Stimulated activated CD4-positive, alpha-beta T cell treated with anti-CD3 and anti-CD28 coated beads, Interleukin-4, amount 100 ng/mL, for 1 hour (primary cell): ENCODE measurements at regions not wholly inside any gene's neighbourhood (a gene's known extent, or its start where the extent isn't known, plus 50 kb on each side); places are given as distances from the start of the nearest gene placed in this dataset.

Experiments
- DNase-seq: peaks from one replicate; pipeline ENCODE4 v3.0.0-alpha.2; 2020

DNA sequence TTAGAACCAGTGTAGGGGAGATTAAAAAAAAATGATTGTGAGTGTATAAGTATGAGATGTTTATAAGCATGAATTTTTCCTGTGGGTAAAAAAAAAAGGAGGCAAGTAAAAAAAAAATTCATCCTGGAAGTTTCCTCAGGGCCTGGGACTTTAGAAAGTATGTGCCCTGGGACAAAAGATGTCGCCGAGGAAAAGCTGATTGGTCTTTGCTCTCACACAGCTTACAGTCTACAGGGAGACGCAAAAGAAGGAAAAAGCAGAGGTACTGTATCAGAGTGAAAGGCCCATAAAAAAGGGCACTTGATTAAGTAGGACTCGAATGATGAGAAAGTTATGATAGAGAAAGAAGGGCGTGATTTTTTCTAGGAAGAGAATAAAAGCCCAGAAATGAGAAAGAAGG lies 501.4 kb upstream of the MEF2C start:
- no peak for DNase-seq

DNA sequence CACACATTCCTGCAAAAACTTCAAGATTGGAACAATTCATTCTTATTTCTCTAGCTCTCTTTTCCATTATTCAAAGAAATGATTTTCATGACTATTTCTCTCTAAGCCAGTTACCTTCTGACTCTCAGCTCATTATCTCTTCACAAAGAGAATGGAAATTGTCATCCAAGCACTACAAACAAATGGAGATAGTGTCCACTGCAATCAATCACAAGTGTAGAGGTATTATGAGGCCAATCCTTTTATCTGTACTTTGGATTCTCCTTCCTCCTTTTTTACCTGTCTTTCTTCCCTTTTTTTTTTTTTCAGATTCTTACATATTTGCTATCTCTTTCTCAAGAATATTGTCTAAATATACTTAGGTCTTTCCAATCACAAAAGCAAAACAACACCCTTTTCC lies 497.7 kb upstream of the MEF2C start:
- DNase-seq: no peak

DNA sequence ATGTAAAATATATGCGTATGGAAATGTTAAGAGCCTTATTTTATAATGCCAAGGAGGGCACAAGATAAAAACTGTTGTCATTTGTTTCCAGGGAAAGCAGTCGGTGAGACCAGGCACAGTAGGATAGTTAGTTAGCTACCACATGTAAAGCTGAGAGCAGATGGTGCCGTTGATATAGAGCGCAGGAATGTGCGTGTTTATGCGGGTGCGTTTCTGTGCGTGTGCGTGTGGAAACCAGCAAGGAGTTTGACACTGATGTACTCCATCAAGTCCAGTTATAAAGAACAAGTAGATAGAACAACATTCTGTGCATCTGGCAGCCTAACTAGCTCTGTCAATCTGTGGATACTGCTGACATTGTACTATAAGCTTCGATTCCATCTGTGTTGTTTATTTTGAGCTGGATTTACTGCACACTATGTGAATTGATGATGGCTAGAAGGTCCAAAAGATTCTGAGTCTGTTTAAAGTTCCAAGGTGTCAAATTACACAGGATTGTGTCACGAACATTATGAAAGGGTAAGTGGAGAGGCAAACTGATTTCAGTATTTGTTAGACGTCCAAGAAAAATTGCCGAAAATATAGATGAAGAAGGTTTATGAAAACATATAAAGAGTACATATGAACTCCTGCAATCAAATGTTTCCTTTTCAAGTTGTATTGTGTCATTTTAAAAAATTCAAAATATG lies 494.9 kb upstream of the MEF2C start:
- DNase-seq: no peak

DNA sequence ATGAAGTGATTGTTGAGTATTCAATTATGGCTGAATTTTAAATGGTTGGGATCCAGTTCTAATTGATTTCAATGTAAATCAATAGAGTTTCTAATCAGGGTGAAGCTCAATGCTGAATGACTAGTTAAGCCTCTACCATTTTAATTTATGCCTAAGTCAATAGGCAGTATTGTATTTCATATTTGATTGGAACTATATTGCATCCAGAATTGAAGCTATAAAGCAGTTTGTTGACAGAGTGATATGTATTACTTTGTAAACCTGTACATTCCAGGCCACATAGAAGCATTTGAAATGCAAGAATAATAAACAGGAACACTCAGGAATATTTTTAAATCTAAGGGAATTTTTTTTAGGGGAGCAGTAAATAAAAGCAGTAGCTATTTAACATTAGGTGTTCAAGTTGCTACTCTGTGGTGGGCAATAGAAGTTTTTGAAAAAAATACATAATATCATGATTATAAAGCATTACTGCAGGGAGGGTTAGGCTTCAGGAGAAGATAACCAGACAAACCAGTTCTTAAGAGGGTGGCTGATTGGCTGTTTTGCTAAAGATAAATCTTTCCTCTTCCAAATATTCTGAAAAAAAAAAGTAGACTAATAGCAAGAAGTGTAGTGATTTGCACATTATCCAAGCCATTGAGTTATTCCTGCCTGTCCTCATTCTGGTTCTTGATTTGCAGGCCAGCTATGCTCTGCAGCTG lies 492.0 kb upstream of the MEF2C start:
- no peak for DNase-seq

DNA sequence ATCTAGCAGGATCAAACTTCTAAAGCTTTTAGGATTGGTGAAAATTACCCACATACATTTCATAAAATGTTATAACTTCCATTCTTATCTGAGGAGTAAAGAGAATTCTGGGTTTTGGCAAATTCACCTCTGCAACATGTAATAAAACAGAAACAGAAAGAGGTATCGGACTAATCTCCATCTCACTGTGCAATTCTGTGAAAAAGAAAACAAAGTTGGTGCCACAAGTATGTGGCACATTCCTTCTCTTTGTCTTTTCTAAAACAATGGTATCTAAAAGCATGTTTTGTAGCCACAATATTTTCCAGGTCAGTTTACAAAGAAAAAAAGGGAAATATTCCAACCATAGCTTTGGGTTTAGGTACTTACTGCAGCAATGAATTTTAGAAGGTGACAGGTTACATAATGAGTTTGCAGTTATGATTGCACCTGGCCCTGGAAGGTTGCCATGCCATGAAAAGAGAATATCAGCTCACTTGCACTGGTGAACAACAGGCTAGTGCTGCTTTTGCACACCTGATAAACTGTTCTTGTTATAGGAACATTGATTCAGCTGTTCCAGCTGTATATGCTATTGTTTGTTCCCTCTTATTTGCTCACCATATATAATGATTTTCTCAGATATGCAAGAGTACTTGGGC lies 491.3 kb upstream of the MEF2C start:
- no peak for DNase-seq

DNA sequence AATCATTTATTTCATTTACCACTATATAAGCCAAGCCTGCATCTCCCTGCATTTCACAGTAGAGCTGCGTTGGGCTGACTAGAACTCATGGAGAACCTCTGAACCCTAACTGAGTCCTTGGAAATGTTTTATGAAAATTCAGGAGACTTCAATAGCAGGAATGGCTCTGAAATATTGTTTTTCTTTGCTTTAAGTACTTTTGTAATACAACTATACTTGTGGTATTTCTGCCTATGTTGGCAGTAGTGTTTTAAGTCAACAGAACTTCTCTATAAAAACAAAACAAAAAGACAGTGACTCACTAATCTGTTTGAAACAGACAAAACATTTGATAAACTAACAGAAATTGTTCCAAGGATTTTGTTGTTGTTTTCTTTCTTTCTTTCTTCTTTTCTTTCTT lies 489.2 kb upstream of the MEF2C start:
- no peak for DNase-seq

DNA sequence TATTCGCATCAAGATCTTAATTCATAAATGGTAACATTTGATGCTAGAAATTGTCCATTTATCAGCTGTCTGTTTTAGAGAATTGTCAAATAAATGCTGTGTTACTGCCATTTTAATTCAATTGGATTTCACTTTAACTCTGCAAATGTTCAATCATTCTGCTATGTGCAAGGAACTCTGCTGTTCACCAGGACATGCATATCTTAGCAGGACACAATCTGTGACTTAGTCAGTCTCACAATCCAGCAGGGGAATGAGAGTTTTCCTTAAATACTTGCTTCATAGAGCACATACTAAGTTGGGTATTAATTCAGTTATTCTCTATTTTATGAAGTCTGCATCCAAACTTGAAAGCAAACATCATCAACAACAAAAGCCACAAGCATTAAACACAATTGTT lies 488.7 kb upstream of the MEF2C start:
- DNase-seq: no peak

DNA sequence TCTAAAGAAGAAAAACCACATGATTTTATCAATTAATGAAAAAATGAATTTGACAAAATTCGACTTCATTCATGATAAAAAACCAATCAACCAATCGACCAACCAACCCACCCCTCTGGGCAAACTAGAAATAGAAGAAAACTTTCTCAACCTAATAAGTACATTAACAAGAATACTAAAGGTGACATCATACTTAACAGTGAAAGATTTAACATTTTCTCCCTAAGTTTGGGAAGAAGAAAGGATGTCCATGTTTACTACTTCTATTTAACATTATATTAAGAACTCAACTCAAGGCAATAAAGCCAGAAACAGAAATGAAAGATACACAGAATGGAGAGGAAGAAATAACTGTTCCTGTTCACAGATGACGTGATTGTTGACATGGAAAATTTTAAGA lies 476.1 kb upstream of the MEF2C start:
- no peak for DNase-seq

DNA sequence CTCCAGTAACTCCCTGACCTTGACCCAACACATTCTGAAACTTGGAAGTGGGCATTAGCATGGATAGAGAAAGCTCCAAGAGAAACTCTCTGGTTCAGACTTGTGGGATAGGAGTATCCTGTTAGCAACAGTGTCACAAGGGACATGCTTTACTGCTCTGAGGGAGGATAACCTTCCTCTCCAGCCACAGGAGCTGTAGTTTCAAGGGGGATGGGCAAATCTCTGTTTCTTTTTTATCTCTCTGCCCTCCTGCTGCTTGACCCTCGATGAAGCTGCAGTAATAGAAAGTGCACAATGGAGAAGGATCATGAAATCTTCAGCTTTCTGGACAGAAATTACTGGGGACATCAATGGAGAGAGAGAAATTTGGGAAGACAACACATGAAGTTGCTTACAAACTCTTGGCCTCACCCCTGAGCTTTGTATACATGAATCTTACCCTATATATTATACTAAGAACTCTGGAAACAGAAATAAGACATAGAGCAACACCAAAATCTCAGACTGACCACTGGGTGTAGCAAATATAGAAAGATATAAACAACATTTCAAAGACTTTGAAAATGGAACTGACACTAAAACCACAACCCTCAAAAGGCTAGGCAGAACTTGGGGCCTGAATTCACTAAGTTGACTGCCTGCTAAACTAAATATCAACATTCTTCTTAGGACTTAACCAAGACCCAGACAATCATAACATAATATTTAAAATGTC lies 471.0 kb upstream of the MEF2C start:
- no peak for DNase-seq

DNA sequence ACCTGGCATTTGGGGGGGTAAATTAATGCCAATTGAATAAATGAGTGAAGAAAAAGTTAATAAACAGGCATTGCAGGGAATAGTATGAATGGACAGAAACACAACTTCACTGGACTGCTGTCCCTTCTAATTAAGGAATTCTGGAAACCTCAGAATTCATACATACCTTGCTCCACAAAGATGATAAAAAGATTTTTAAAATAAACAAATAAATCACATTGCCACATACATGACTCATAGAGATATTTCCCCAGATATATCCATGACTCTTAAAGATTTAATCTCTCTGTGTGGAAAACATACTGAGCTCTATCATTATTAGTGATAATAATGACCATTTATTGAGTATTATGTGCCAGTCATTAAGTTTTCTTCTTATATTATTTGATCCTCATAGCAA lies 469.0 kb upstream of the MEF2C start:
- no peak for DNase-seq

DNA sequence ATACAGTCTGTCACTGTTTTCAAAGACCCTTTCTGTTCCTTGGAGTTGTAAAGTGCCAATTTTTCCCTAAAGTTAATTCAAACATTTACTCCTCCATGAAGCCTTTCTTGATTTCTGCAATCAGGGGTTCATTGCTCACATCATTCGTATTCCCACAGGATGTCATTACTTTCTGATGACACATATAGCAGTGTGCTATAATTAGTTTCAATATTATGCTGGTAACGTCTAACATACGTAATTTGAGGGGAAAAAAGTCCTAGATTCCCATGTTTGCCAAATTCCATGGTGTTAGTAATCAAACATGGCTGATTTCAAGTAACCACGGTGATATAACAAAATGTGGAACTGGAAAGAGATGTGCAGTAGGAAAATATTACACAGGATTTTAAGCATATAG lies 468.2 kb upstream of the MEF2C start:
- no peak for DNase-seq

DNA sequence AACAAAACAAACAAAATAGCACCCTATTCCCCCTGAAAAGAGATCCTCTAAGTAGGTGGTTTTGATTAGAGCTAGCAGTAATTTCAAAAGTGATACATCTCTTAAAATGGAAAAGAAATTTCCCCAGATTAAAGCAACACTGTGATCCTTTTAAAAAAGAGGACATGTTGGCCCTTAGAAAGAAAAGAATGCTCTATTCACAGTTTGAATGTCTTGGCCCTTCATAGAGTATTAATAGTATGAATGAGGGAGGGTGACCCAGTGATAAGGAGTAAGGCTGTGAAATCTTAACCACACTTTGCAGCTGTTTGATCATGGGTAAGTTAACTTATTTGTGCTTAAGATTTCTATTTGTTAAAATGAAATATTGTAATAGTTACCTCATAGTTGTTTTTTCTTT lies 467.7 kb upstream of the MEF2C start:
- no peak for DNase-seq

DNA sequence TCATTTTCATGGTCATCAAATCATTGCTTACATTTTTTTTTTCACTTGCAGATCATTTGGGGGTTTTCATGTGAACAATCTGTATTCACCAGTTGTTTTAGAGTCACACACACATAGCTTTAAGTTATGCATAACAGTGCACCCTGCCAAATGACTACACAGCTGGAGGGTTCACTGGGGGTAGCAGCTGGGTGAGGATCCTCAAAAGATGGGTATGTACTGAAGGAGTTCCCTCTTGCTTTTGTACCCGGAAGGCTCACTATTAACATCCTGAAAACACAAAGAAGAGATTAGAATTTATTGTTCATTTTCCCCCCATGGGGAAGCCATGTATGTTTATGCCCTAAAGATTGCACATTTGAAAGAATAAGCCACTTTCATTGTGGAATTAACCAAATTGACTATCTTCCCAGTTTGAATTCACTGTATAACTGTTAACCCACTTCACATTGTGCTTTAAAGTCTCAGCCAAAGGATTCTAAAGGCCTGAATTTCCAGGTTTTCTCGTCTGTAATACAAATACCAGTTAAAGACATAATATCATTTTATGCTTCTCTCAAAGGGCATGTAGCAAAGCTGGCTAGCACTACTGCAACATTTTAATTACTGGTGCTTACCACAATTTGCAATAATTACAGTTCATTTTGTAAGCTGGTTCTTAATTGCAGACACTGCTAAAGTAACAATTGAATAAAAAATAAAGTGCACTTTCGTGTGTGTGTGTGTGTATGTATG lies 466.4 kb upstream of the MEF2C start:
- no peak for DNase-seq

DNA sequence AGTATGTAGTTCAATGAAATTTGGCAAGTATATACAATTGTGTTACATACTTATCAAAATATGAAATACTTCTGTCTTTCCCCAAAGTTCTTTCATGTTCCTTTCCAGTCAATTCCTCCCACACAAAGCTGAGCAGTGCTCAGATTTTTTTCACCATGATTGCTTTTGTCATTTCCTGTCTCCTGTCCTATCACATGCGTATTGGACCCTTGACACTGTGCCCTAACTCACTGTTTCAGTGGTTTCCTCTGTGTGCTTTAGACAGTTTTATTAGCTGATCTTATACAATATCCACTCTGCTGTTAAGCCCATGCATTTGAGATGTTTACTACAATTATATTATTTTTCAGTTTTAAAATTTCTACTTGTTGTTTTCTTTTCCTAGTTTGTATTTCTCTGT lies 463.6 kb upstream of the MEF2C start:
- DNase-seq: no peak

DNA sequence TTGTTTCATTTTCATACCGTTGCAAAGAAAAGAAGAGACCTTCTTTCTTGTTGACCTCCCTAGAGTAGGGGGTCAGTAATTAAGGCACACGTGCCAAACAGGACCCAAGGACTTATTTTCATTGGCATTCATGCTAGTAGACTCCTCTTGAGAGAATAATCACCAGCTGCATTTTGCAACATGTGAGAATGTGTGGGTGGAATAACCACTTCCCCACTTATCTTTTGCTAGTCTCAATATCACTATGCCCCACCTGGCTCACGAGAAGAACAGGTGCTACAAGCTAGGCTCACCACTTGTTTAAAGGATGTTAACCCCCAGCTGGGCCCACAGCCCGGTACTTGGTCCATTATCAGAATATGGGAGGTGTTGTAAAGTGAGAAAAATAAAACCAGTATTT lies 460.7 kb upstream of the MEF2C start:
- DNase-seq: no peak

DNA sequence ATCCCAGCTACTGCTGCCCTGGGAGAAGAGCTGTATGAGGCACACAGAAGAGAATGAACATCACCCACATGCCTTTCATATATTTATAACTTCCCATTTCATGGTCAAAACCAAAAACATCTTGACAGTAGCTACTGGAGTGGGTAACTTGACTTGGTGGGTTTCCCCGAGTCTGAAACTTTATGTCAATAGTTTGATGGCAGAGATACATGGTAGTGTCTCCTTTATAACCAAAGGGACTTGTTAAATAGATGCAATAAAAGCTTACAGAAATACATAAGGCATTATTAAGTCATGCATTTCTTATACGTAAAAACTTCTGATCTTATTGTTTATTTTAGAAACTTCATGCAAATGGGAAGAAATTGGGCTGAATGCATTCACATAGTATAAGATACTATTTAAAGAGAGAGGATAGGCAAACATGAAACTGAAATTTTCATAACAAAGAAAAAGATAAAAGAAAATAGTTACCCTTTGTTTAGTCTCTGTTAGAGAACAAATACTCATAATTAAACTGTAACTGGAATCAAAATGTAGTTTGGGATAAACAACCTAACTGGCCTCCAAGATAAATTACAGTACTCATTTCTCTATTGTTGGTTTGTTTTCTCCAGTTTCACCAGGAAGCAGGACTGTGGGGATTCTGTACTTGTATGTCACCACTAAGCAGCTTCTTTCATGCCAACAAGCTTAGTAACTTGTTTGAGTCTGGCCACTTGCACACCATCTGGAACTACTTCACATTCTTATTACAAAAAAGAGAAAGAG lies 459.3 kb upstream of the MEF2C start:
- no peak for DNase-seq

DNA sequence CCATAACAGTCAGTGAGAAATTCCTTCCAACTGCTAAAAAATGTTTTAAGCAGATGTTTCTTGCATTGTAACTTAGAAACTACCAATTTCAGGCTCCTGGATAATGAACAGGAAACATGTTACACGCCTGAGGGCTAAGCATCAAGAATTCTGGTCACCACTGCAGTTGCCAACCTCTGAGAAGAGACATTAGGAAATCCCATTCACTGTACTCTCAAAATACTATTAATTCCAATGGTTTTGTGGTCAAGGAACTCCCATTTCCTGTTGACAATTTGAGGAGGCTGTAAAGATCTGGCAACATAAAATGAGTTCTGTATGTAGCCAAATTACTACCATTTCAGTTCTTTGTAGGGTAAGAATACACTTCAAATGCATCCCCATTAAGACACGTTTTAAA lies 456.0 kb upstream of the MEF2C start:
- DNase-seq: no peak

DNA sequence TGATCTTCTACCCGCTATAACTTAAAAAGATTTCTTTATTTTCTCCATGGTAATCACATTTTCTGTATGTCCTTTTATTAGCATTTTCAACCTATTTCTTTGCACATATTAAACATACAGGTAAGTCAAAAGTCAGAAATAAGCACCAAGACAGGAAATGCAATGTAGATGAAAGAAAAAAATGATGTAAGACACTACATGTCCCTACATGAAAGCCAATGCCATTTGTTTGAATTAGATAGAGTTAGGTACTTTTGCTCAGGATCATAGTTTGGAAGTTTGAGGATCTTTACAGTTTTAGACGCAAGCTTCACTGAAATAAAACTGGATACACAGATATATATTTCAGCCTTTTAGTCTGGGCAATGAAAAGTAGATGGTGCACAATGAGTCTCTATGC lies 453.1 kb upstream of the MEF2C start:
- DNase-seq: no peak

DNA sequence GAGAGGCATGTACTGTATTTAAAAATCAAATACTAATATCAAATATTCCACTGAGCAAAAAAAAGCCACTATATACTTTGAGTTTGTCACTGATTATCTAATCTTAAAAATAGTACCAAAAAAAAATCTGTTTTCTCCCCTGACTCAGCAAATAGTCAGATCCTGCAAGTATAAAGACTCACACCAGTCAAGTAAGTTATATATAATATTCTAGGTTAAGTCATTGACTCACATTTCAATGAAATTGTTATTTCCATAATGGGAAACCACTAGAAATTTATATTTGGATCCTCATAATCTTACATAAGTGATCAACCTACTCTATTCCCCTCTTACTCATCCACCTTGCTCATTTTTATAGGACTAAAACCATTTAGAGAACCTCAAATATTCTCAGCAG lies 447.2 kb upstream of the MEF2C start:
- DNase-seq: no peak

DNA sequence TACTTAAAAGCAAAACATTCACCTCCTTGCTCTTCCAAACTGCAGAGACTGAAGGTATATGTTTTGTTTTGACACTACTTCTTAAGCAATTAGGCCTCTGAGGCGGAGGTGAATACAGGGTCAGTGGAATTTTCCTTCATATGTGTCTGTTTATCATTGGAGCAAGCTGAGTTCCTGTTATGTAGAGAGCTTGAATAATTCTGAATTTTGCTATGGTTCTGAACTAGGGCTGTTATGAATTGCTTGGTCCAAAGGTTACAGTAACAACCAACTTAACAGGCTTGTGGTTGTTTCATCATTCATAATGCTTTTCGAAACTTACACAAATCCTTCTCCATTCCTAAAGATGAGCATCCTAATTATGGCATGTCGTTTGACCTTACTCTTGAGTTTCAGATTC lies 444.6 kb upstream of the MEF2C start:
- no peak for DNase-seq

DNA sequence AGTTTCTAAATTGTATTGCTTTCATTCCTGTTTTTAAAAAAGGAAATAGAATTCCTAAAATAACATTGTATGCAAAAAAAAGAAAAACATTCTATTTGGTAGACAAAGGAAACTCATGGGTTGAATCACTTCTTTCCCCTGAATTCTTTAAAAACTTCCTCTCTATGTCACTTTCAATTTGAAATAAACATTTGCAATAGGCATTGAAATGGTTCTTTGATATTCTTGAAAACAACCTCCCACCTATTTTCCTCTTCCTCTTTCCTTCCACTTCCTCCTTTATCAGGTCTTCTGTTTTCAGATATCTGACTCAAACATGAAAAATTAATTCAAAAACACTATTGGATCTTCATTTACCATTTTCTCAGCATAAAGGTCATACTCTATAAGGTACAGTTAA lies 442.0 kb upstream of the MEF2C start:
- no peak for DNase-seq
